ENCODE measurements at regions not wholly inside any gene's neighbourhood (a gene's known extent, or its start where the extent isn't known, plus 50 kb on each side); places are given as distances from the start of the nearest gene placed in this dataset.
"Not testable (repeated sequence)": the region's sequence is repeated elsewhere in the genome, so short reads cannot be mapped to it uniquely, and the experiment has no call there.

- H3K36me3 Mint-ChIP-seq: peaks cover 3% of the 10 kb centered on the region
- no peaks in the 10 kb centered on the region for H3K4me1 Mint-ChIP-seq
- H3K4me3 Mint-ChIP-seq: no peak overlapping the region
- peaks cover 8% of the 10 kb centered on the region for H3K9me3 Mint-ChIP-seq
- H3K27me3 Mint-ChIP-seq: peaks cover 6% of the 10 kb centered on the region
- no peak overlapping the region for H3K27ac Mint-ChIP-seq
Observed at GRCh38 chr6:105681061-105681460, 278.2 kb upstream of the PREP start.

GRCh38 chr6:105680131-105680530, 277.2 kb upstream of the PREP start:
- Mint-ChIP-seq H3K4me3 (no peak overlapping the region), H3K9me3 (peaks cover 8% of the 10 kb centered on the region), H3K4me1 (no peaks in the 10 kb centered on the region), H3K36me3 (peaks cover 3% of the 10 kb centered on the region), H3K27ac (no peak overlapping the region), H3K27me3 (peaks cover 6% of the 10 kb centered on the region)

GRCh38 chr6:105678516-105678915, 275.6 kb upstream of the PREP start:
- H3K27me3 Mint-ChIP-seq: peaks cover 6% of the 10 kb centered on the region
- no peak overlapping the region for H3K27ac Mint-ChIP-seq
- peaks cover 8% of the 10 kb centered on the region for H3K9me3 Mint-ChIP-seq
- no peak overlapping the region for H3K4me3 Mint-ChIP-seq
- peaks cover 3% of the 10 kb centered on the region for H3K36me3 Mint-ChIP-seq
- no peaks in the 10 kb centered on the region for H3K4me1 Mint-ChIP-seq

GRCh38 chr6:105677671-105678475, 275.0 kb upstream of the PREP start:
- Mint-ChIP-seq H3K9me3 (peaks cover 8% of the 10 kb centered on the region), H3K4me3 (no peak overlapping the region)

GRCh38 chr6:105676857-105677256, 274.0 kb upstream of the PREP start:
- Mint-ChIP-seq H3K36me3 (peaks cover 4% of the 10 kb centered on the region), H3K27me3 (peaks cover 6% of the 10 kb centered on the region), H3K9me3 (peaks cover 14% of the 10 kb centered on the region)

More at GRCh38 chr6:105677671-105678475, 275.0 kb upstream of the PREP start:
- Mint-ChIP-seq H3K4me1 (no peaks in the 10 kb centered on the region), H3K27me3 (peaks cover 6% of the 10 kb centered on the region), H3K27ac (no peak overlapping the region), H3K36me3 (peaks cover 3% of the 10 kb centered on the region)

GRCh38 chr6:105675715-105676397, 273.0 kb upstream of the PREP start:
- Mint-ChIP-seq H3K4me1 (no peaks in the 10 kb centered on the region), H3K27ac (no peak overlapping the region), H3K36me3 (peaks cover 2% of the 10 kb centered on the region), H3K27me3 (peaks cover 6% of the 10 kb centered on the region), H3K9me3 (peaks cover 10% of the 10 kb centered on the region), H3K4me3 (no peak overlapping the region)

More at GRCh38 chr6:105676857-105677256, 274.0 kb upstream of the PREP start:
- Mint-ChIP-seq H3K4me3 (no peak overlapping the region), H3K4me1 (no peaks in the 10 kb centered on the region), H3K27ac (no peak overlapping the region)

GRCh38 chr6:105672856-105673538, 270.1 kb upstream of the PREP start:
- H3K4me1 Mint-ChIP-seq, H3K36me3 Mint-ChIP-seq, H3K27me3 Mint-ChIP-seq, H3K4me3 Mint-ChIP-seq, H3K27ac Mint-ChIP-seq: not testable (repeated sequence)
- peaks cover 22% of the 10 kb centered on the region for H3K9me3 Mint-ChIP-seq

GRCh38 chr6:105669232-105669631, 266.4 kb upstream of the PREP start:
- H3K9me3 Mint-ChIP-seq: peaks cover 22% of the 10 kb centered on the region
- peaks cover 9% of the 10 kb centered on the region for H3K27me3 Mint-ChIP-seq
- H3K4me1 Mint-ChIP-seq: no peaks in the 10 kb centered on the region
- H3K4me3 Mint-ChIP-seq: no peak overlapping the region
- peaks cover 2% of the 10 kb centered on the region for H3K36me3 Mint-ChIP-seq
- no peak overlapping the region for H3K27ac Mint-ChIP-seq

GRCh38 chr6:105667056-105667455, 264.2 kb upstream of the PREP start:
- peaks cover 14% of the 10 kb centered on the region for H3K9me3 Mint-ChIP-seq
- no peaks in the 10 kb centered on the region for H3K4me1 Mint-ChIP-seq
- no peak overlapping the region for H3K4me3 Mint-ChIP-seq
- peaks cover 12% of the 10 kb centered on the region for H3K27me3 Mint-ChIP-seq
- no peaks in the 10 kb centered on the region for H3K36me3 Mint-ChIP-seq
- H3K27ac Mint-ChIP-seq: no peak overlapping the region

- H3K36me3 Mint-ChIP-seq: no peaks in the 10 kb centered on the region
- peaks cover 9% of the 10 kb centered on the region for H3K27me3 Mint-ChIP-seq
- H3K9me3 Mint-ChIP-seq: peaks cover 3% of the 10 kb centered on the region
- H3K27ac Mint-ChIP-seq: no peak overlapping the region
- no peak overlapping the region for H3K4me3 Mint-ChIP-seq
- H3K4me1 Mint-ChIP-seq: no peaks in the 10 kb centered on the region
Observed at GRCh38 chr6:105664931-105665330, 262.0 kb upstream of the PREP start.

- Mint-ChIP-seq H3K9me3 (no peaks in the 10 kb centered on the region), H3K4me1 (peaks cover 47% of the 10 kb centered on the region), H3K27me3 (no peaks in the 10 kb centered on the region), H3K27ac (no peak overlapping the region), H3K36me3 (no peaks in the 10 kb centered on the region), H3K4me3 (no peak overlapping the region)
Observed at GRCh38 chr6:105651969-105652368, 249.1 kb upstream of the PREP start.

- no peaks in the 10 kb centered on the region for H3K9me3 Mint-ChIP-seq
- no peaks in the 10 kb centered on the region for H3K27me3 Mint-ChIP-seq
- H3K4me1 Mint-ChIP-seq: peaks cover 60% of the 10 kb centered on the region
- no peaks in the 10 kb centered on the region for H3K36me3 Mint-ChIP-seq
- H3K4me3 Mint-ChIP-seq: no peak overlapping the region
- H3K27ac Mint-ChIP-seq: no peak overlapping the region
Observed at GRCh38 chr6:105650347-105650746, 247.5 kb upstream of the PREP start.

- H3K36me3 Mint-ChIP-seq: no peaks in the 10 kb centered on the region
- peaks cover 66% of the 10 kb centered on the region for H3K4me1 Mint-ChIP-seq
- H3K27me3 Mint-ChIP-seq: no peaks in the 10 kb centered on the region
- no peaks in the 10 kb centered on the region for H3K9me3 Mint-ChIP-seq
- H3K27ac Mint-ChIP-seq: peak overlapping the region; percentile 10
- H3K4me3 Mint-ChIP-seq: no peak overlapping the region
Observed at GRCh38 chr6:105649192-105649591, 246.3 kb upstream of the PREP start.

- Mint-ChIP-seq H3K9me3 (no peaks in the 10 kb centered on the region), H3K4me1 (peaks cover 67% of the 10 kb centered on the region), H3K27me3 (no peaks in the 10 kb centered on the region), H3K36me3 (no peaks in the 10 kb centered on the region), H3K27ac (no peak overlapping the region), H3K4me3 (no peak overlapping the region)
Observed at GRCh38 chr6:105648276-105648675, 245.4 kb upstream of the PREP start.

- Mint-ChIP-seq H3K27me3 (no peaks in the 10 kb centered on the region), H3K4me1 (peaks cover 62% of the 10 kb centered on the region), H3K9me3 (no peaks in the 10 kb centered on the region), H3K27ac (no peak overlapping the region), H3K4me3 (no peak overlapping the region), H3K36me3 (no peaks in the 10 kb centered on the region)
Observed at GRCh38 chr6:105646391-105646867, 243.5 kb upstream of the PREP start.

- no peaks in the 10 kb centered on the region for H3K27me3 Mint-ChIP-seq
- H3K27ac Mint-ChIP-seq: no peak overlapping the region
- no peaks in the 10 kb centered on the region for H3K36me3 Mint-ChIP-seq
- H3K4me1 Mint-ChIP-seq: peaks cover 58% of the 10 kb centered on the region
- H3K4me3 Mint-ChIP-seq: no peak overlapping the region
- H3K9me3 Mint-ChIP-seq: no peaks in the 10 kb centered on the region
Observed at GRCh38 chr6:105645958-105646357, 243.1 kb upstream of the PREP start.

Measured in activated naive CD4-positive, alpha-beta T cell treated with anti-CD3 and anti-CD28 coated beads, Interleukin-2, amount 50 U/mL, for 24 hours (primary cell).